Coronary artery (tissue), 2 donors: ENCODE measurements at regions not wholly inside any gene's neighbourhood (a gene's known extent, or its start where the extent isn't known, plus 50 kb on each side); places are given as distances from the start of the nearest gene placed in this dataset.
"Not testable (repeated sequence)": the region's sequence is repeated elsewhere in the genome, so short reads cannot be mapped to it uniquely, and the experiment has no call there.

Source experiments
- DNase-seq: peaks from one replicate; pipeline ENCODE4 v3.0.0-alpha.2; 2017; ENCODE audit warnings: low spot score
- H3K27ac ChIP-seq, 2 donors: fragments of 200-600 bp; sonication (generic); one replicate each; pipeline ENCODE4 v1.5.1; 2016 to 2019
- H3K4me3 ChIP-seq: fragments of 200-600 bp; sonication (generic); 2 replicates; pipeline ENCODE4 v1.5.1; 2016; ENCODE audit warnings: mild to moderate bottlenecking, moderate library complexity
- TF ChIP-seq, protein P1 (sequence below): fragments of 200-600 bp; sonication (generic); IDR thresholded peaks from one replicate; pipeline ENCODE4 v1.5.1; 2019; ENCODE audit warnings: antibody characterized with exemption

DNA sequence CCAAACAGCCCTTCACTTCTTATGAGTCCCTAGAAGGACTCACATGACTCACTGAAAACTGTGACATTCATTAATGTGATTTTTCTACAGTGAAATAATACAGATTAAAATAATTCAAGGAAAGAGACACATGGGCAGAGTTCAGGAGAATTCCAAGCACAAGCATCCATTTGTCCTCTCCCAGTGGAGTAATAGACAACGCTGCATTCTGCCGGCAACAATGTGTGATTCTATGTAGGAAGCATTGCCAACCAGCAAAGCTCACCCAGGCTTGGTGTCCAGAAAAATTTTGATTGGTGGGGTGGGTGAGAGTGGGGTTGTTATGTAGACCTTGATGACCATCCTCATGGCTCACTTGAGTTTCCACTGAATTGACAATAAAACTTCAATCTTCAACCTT, 123.9 kb downstream of the VPREB1 start:
- Histone ChIP-seq H3K27ac (no peak overlapping the region), H3K4me3 (no peak overlapping the region)
- no peak for DNase-seq
- TF ChIP-seq, protein P1, sequence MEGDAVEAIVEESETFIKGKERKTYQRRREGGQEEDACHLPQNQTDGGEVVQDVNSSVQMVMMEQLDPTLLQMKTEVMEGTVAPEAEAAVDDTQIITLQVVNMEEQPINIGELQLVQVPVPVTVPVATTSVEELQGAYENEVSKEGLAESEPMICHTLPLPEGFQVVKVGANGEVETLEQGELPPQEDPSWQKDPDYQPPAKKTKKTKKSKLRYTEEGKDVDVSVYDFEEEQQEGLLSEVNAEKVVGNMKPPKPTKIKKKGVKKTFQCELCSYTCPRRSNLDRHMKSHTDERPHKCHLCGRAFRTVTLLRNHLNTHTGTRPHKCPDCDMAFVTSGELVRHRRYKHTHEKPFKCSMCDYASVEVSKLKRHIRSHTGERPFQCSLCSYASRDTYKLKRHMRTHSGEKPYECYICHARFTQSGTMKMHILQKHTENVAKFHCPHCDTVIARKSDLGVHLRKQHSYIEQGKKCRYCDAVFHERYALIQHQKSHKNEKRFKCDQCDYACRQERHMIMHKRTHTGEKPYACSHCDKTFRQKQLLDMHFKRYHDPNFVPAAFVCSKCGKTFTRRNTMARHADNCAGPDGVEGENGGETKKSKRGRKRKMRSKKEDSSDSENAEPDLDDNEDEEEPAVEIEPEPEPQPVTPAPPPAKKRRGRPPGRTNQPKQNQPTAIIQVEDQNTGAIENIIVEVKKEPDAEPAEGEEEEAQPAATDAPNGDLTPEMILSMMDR, result no peak

DNA sequence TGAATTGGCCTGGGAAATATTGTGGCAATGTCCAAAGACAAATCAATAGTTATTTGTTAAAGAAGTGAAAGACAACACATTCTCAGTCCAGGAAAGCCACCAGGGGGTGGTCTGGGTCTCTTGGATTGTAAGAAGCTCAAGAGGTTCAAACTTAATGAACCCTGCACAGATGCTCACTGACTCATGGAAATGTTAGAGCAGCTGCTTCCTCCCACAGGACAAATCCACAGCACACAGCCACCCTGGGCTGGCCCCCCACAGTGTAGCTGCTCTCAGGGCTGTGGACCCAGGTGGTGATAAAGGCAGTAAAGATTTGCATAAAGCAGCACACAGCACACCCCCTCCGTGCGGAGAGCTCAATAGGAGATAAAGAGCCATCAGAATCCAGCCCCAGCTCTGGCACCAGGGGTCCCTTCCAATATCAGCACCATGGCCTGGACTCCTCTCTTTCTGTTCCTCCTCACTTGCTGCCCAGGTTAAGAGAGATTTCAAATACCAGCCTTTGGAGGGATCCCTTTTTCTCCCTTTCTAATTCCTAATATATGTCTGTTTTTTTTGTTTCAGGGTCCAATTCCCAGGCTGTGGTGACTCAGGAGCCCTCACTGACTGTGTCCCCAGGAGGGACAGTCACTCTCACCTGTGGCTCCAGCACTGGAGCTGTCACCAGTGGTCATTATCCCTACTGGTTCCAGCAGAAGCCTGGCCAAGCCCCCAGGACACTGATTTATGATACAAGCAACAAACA, 124.8 kb downstream of the VPREB1 start:
- H3K27ac ChIP-seq, H3K4me3 ChIP-seq, DNase-seq: not testable (repeated sequence)

DNA sequence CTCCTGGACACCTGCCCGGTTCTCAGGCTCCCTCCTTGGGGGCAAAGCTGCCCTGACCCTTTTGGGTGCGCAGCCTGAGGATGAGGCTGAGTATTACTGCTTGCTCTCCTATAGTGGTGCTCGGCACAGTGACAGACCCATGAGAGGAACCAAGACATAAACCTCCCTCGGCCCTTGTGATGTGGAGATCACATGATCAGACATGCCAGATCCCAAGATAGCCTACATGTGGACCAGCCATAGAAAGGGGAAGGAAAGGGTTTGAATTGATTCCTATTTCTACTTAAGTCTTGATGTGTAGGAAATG, 125.3 kb downstream of the VPREB1 start:
- TF ChIP-seq, protein P1, result no peak
- DNase-seq, result no peak
- Histone ChIP-seq H3K27ac (no peak overlapping the region), H3K4me3 (no peak overlapping the region)

DNA sequence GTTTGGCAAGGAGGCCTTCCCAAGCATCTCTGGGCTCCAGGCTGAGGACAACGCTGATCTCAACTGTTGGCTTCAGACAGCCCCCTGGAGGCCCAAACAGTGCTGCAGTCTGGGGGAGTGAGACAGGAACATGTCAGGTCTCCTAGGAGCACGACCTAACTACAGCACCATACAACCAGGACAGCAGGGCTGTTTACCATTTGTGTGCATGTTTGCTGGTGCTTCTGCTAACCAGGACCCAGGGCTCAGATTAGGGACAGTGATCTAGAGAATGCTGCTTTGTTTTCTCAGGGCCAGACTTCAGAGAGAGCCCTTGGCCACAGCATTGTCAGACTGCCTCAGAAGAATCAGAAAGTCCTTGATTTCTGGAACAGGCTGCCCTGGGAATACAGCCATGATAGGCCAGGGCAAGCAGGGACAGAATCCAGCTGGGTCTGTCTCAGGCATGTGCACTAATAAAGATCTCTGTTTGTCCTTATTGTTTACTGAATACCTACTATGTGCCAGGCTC, 126.5 kb downstream of the VPREB1 start:
- Histone ChIP-seq H3K4me3 (no peak overlapping the region), H3K27ac (no peak overlapping the region)
- no peak for DNase-seq
- TF ChIP-seq, protein P1, result no peak

DNA sequence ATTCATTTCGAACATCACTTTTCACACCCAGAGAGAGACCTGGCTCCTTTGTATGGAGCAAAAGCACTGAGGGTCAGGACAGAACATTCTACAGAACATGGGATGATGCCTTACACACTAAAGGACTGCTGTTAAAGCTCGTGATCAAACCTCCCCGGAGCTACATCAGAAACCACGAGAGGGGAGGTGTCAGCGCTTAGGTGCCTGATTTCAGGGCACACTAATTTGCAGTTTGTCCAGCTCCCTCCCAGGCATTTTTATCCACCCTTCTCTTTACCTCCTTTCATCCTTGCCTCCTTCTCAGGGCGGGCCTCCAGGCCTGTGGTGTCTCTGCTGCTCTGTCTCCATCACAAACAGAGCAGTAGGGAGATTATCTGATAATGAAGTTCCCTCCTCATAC, 127.5 kb downstream of the VPREB1 start:
- no peak for DNase-seq
- Histone ChIP-seq H3K27ac (no peak overlapping the region), H3K4me3 (no peak overlapping the region)
- TF ChIP-seq, protein P1, result no peak

DNA sequence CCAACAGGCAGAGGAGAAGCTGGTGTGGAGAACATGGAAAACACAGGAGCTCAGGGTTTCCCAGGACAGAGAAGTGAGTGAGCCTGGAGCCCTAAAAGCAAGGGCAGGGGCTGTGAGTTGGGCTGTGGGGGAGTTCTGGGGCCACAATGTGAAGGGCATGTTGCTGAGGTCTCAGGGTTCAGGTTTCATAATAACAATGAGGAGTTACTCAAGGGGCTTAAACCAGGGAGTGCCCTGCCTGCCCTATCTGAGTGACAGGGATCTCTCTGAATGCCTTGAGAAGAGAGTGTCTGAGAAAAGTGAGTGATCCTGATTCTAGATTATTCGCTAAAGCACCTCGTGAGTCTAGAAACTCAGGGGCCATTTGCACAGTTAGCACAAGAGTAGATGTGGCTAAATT, 129.6 kb downstream of the VPREB1 start:
- no peak for DNase-seq
- H3K27ac ChIP-seq, result no peak overlapping the region
- TF ChIP-seq, protein P1, result no peak
- no peak overlapping the region for H3K4me3 ChIP-seq

DNA sequence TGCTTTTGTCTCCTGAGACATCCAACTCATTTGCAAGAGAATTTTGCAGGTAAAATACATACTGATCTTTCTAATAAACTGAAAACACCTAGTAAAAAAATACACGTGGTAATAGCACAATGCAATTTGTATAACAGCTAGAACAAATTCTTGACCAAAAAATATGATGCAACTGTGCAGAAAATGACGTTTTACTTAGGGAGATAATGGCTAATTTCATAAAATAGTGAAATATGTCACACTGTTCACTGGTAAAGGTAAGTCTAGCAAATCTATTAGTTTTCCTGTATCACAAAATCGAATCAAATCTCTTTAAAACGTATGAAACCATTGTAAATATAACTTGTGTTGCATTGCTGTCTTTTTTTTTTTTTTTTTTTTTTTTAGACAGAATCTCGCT, 130.0 kb downstream of the VPREB1 start:
- no peak overlapping the region for H3K27ac ChIP-seq
- H3K4me3 ChIP-seq, result no peak overlapping the region
- TF ChIP-seq, protein P1, result no peak
- DNase-seq, result no peak
